D721Med (cell line): ENCODE measurements at regions not wholly inside any gene's neighbourhood (a gene's known extent, or its start where the extent isn't known, plus 50 kb on each side); places are given as distances from the start of the nearest gene placed in this dataset.

Source experiments
- DNase-seq: peaks from one replicate; pipeline ENCODE4 v3.0.0; 2011; ENCODE audit warnings: low spot score; ENCODE audit not compliant: insufficient read length
- FAIRE-seq: peaks from 2 replicates; lab custom pipeline; 2011; peaks lifted over from hg19 to GRCh38; lab: Jason Lieb, UNC
- CTCF ChIP-seq: IDR thresholded peaks from 2 replicates; pipeline ENCODE4 v1.5.1; 2012; ENCODE audit warnings: mild to moderate bottlenecking, control low read depth; ENCODE audit not compliant: insufficient read depth; ENCODE audit errors: missing control alignments

DNA sequence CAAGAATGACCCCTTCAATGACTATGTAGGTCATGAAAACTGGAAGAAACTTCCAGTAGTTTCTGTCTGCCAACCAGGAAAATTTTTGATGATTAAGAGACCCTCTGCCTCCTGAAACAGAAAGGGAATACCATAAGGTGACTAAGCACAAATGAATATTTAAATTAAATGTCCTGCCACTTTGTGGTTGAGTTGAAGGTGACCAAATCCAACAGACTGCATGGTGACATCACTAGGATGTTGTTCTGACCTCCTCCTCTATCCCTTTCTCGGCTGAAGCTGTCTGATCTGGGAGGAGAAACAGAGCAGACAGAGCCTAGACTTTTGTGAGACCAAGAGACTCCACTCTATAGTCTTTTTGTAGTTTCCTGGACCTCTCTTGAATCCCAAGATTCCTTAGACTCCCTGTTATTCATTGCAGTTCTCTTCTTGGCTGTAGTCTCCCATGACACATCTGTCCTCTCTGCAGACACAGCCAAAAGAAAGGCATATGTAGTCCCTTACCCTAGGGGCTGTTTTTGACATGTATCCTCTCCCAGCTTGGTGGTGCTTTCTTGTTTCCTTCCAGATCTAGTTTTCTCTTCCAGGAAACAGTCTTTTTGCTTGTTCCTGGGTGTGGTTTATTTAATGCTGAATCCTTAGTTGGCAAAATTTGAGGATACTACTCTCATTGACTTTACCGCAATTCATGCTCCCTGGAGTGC, 55.2 kb upstream of the UBE3A start:
- no peak for DNase-seq
- no peak for FAIRE-seq
- no peak for TF ChIP-seq CTCF

DNA sequence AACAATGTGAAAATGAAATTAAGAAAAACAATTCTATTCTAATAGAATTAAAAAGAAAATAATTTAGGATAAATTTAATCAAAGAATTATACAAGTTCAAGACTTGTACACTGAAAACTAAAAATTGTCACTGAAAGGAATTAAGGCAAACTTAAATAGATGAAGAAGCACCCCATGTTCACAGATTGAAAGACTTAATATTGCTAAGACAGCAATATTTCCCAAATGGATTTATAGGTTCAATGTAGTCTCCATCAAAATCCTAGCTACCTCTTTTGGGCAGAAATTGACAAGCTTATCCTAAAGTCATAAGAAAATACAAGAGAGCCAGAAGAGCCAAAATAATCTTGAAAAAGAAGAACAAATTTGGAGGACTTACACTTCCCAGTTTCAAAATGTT, 53.5 kb upstream of the UBE3A start:
- FAIRE-seq (no peak), DNase-seq (no peak)
- no peak for TF ChIP-seq CTCF
